Endodermal cell (in vitro differentiated cells): ENCODE measurements at regions not wholly inside any gene's neighbourhood (a gene's known extent, or its start where the extent isn't known, plus 50 kb on each side); places are given as distances from the start of the nearest gene placed in this dataset.

Source experiments
- DNase-seq: peaks from one replicate; pipeline ENCODE4 v3.0.0-alpha.2; 2017
- H3K27ac ChIP-seq: 2 replicates; pipeline ENCODE4 v1.5.1; 2013; ENCODE audit warnings: mild to moderate bottlenecking, low read depth, low read length, moderate library complexity
- H3K27me3 ChIP-seq: 2 replicates; pipeline ENCODE4 v1.6.1; 2013; ENCODE audit warnings: mild to moderate bottlenecking, low read length, moderate library complexity; ENCODE audit not compliant: insufficient read depth, control insufficient read depth, poor library complexity, severe bottlenecking
- H3K36me3 ChIP-seq: 2 replicates; pipeline ENCODE4 v1.7.0; 2013; ENCODE audit warnings: mild to moderate bottlenecking, low read length, moderate library complexity; ENCODE audit not compliant: control insufficient read depth, insufficient read depth
- H3K4me1 ChIP-seq: one replicate; pipeline ENCODE4 v1.7.0; 2013; ENCODE audit warnings: low read length; ENCODE audit not compliant: control insufficient read depth, insufficient read depth
- H3K4me3 ChIP-seq: 2 replicates; pipeline ENCODE4 v1.5.1; 2013; ENCODE audit warnings: mild to moderate bottlenecking, low read length, moderate library complexity
- H3K9ac ChIP-seq: 2 replicates; pipeline ENCODE4 v1.6.1; 2013; ENCODE audit warnings: mild to moderate bottlenecking, low read length, moderate library complexity; ENCODE audit not compliant: poor library complexity, severe bottlenecking; ENCODE audit errors: extremely low read depth
- H3K9me3 ChIP-seq: 2 replicates; pipeline ENCODE4 v1.6.1; 2013; ENCODE audit warnings: mild to moderate bottlenecking, low read length, moderate library complexity; ENCODE audit not compliant: control insufficient read depth
- H3K27ac Mint-ChIP-seq: 2 replicates; pipeline ENCODE4 v1.8.0; 2020; ENCODE audit warnings: mixed read lengths
- H3K27me3 Mint-ChIP-seq: 2 replicates; pipeline ENCODE4 v1.8.0; 2021; ENCODE audit warnings: mild to moderate bottlenecking, mixed read lengths; ENCODE audit not compliant: insufficient read depth
- H3K36me3 Mint-ChIP-seq: 2 replicates; pipeline ENCODE4 v1.8.0; 2020; ENCODE audit warnings: low read depth, mixed read lengths
- H3K4me1 Mint-ChIP-seq: 2 replicates; pipeline ENCODE4 v1.8.0; 2020; ENCODE audit warnings: mixed read lengths
- H3K4me3 Mint-ChIP-seq: 2 replicates; pipeline ENCODE4 v1.8.0; 2020; ENCODE audit warnings: mild to moderate bottlenecking, moderate library complexity, mixed read lengths
- H3K9me3 Mint-ChIP-seq: 2 replicates; pipeline ENCODE4 v1.8.0; 2020; ENCODE audit warnings: mild to moderate bottlenecking, mixed read lengths
- CTCF ChIP-seq: fragments of 200-600 bp; sonication (generic); conservative IDR thresholded peaks from 2 replicates; pipeline ENCODE4 v1.5.0; 2021; ENCODE audit warnings: antibody characterized with exemption, mild to moderate bottlenecking
- WGBS, 2 experiments: methylation state at CpG; one replicate each; pipeline versions ENCODE4 v1.1.5 to v1.1.7; 2013; ENCODE audit warnings: missing lambda C conversion rate in 2 of 2, mixed read lengths in 1 of 2; ENCODE audit not compliant: insufficient coverage in 1 of 2, insufficient read length in 1 of 2; 5-methylcytosine and 5-hydroxymethylcytosine counted together

GRCh38 chr12:98371419-98371818, 144.0 kb upstream of the TMPO start:
- H3K27me3 ChIP-seq: no peaks in the 10 kb centered on the region
- WGBS, 2 experiments: 97% methylated on average over 3 of the region's 3 CpGs
- no peak overlapping the region for H3K4me3 ChIP-seq
- H3K4me1 Mint-ChIP-seq: peaks cover 21% of the 10 kb centered on the region
- H3K9me3 ChIP-seq: no peaks in the 10 kb centered on the region
- H3K36me3 Mint-ChIP-seq: no peaks in the 10 kb centered on the region
- H3K36me3 ChIP-seq: no peaks in the 10 kb centered on the region
- no peak overlapping the region for H3K9ac ChIP-seq
- no peak overlapping the region for H3K27ac ChIP-seq
- H3K9me3 Mint-ChIP-seq: no peaks in the 10 kb centered on the region
- peaks cover 3% of the 10 kb centered on the region for H3K4me1 ChIP-seq
- no peak for TF ChIP-seq CTCF
- H3K27ac Mint-ChIP-seq: no peak overlapping the region
- no peaks in the 10 kb centered on the region for H3K27me3 Mint-ChIP-seq
- DNase-seq: no peak
- no peak overlapping the region for H3K4me3 Mint-ChIP-seq

GRCh38 chr12:98372340-98373024, 142.9 kb upstream of the TMPO start:
- peaks cover 21% of the 10 kb centered on the region for H3K4me1 Mint-ChIP-seq

DNA sequence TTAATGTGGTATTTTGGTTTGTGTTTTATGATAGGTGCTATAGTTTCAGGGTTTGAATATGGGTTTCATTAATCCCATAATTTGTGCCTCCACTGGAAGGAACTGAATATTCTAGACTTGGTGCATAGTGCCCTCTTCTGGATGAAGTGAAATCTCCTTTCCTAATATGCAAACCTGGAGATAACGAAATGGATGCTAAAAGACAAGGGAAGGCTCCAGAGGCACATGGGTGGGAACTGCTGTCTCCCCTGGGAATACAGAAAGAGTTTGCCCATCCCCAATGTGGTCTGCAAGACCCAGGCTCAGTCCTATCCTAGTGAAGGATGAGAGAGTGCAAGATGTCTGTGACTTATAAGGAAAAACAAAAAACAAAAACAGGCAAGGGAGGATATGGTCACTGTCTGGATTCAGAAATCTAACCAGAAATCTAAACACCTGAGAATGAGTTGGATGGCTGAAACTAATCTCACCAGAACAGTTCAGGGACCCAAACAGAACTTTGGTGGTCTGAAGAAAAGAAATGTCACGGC, 142.3 kb upstream of the TMPO start:
- H3K36me3 Mint-ChIP-seq: no peaks in the 10 kb centered on the region
- no peak overlapping the region for H3K27ac ChIP-seq
- H3K27ac Mint-ChIP-seq: no peak overlapping the region
- no peaks in the 10 kb centered on the region for H3K27me3 Mint-ChIP-seq
- no peak overlapping the region for H3K4me3 ChIP-seq
- DNase-seq: peak; percentile 66
- H3K4me1 Mint-ChIP-seq: peaks cover 21% of the 10 kb centered on the region
- TF ChIP-seq CTCF: peak; percentile 84
- no peaks in the 10 kb centered on the region for H3K9me3 ChIP-seq
- no peak overlapping the region for H3K9ac ChIP-seq
- H3K9me3 Mint-ChIP-seq: no peaks in the 10 kb centered on the region
- no peaks in the 10 kb centered on the region for H3K27me3 ChIP-seq
- peaks cover 3% of the 10 kb centered on the region for H3K4me1 ChIP-seq
- H3K4me3 Mint-ChIP-seq: no peak overlapping the region
- 52 to 61% methylated on average over 2 of the region's 2 CpGs for whole genome bisulfite sequencing, 2 experiments
- H3K36me3 ChIP-seq: no peaks in the 10 kb centered on the region

More at GRCh38 chr12:98372340-98373024, 142.9 kb upstream of the TMPO start:
- Mint-ChIP-seq H3K27me3 (no peaks in the 10 kb centered on the region), H3K36me3 (no peaks in the 10 kb centered on the region), H3K27ac (no peak overlapping the region), H3K9me3 (no peaks in the 10 kb centered on the region), H3K4me3 (no peak overlapping the region)
- Histone ChIP-seq H3K27me3 (no peaks in the 10 kb centered on the region), H3K4me3 (no peak overlapping the region), H3K9ac (no peak overlapping the region), H3K9me3 (no peaks in the 10 kb centered on the region), H3K27ac (no peak overlapping the region), H3K4me1 (peaks cover 3% of the 10 kb centered on the region), H3K36me3 (no peaks in the 10 kb centered on the region)
- TF ChIP-seq CTCF: no peak
- DNase-seq: peak; percentile 61
- 55 to 63% methylated on average over 3 to 5 of the region's 5 CpGs for WGBS, 2 experiments
